MM.1S (cell line): ENCODE measurements at regions not wholly inside any gene's neighbourhood (a gene's known extent, or its start where the extent isn't known, plus 50 kb on each side); places are given as distances from the start of the nearest gene placed in this dataset.

ENCODE experiments used
- CTCF ChIP-seq: fragments of 300-600 bp; sonication (generic); IDR thresholded peaks from 2 replicates; pipeline ENCODE4 v1.5.1; 2016; ENCODE audit warnings: antibody characterized with exemption, low read length, mixed read lengths
- EZH2phosphoT487 ChIP-seq: fragments of 300-600 bp; sonication (generic); IDR thresholded peaks from 2 replicates; pipeline ENCODE4 v1.6.1; 2018; ENCODE audit warnings: antibody characterized with exemption, low read length

- TF ChIP-seq CTCF: no peak
- TF ChIP-seq EZH2phosphoT487: no peak
Measured at GRCh38 chrX:6683353-6683752, 148.4 kb upstream of the VCX3A start.
